DOHH2 (cell line): ENCODE measurements at regions not wholly inside any gene's neighbourhood (a gene's known extent, or its start where the extent isn't known, plus 50 kb on each side); places are given as distances from the start of the nearest gene placed in this dataset.

Experiments used
- H3F3A ChIP-seq: fragments of 200-600 bp; sonication (generic), shearing (Covaris generic); 2 replicates; pipeline ENCODE4 v1.6.0; 2016; ENCODE audit warnings: antibody characterized with exemption, mild to moderate bottlenecking; ENCODE audit not compliant: control insufficient read depth, insufficient read depth
- H3K27ac ChIP-seq: fragments of 200-600 bp; sonication (generic); 2 replicates; pipeline ENCODE4 v1.5.1; 2014; ENCODE audit warnings: low read depth, mild to moderate bottlenecking, low read length, moderate library complexity
- H3K27me3 ChIP-seq: fragments of 200-600 bp; sonication (generic); 2 replicates; pipeline ENCODE4 v1.6.1; 2014; ENCODE audit warnings: mild to moderate bottlenecking, low read length, mixed read lengths; ENCODE audit not compliant: control insufficient read depth
- H3K36me3 ChIP-seq: fragments of 200-600 bp; sonication (generic); 2 replicates; pipeline ENCODE4 v1.6.1; 2014; ENCODE audit warnings: mild to moderate bottlenecking, low read length, moderate library complexity, mixed read lengths; ENCODE audit not compliant: control insufficient read depth
- H3K4me1 ChIP-seq: fragments of 200-600 bp; sonication (generic); 2 replicates; pipeline ENCODE4 v1.6.1; 2014; ENCODE audit warnings: mild to moderate bottlenecking, low read length, mixed read lengths; ENCODE audit not compliant: control insufficient read depth
- H3K4me2 ChIP-seq: fragments of 200-600 bp; sonication (generic); 2 replicates; pipeline ENCODE4 v1.6.0; 2014; ENCODE audit warnings: mild to moderate bottlenecking, low read length, moderate library complexity
- H3K4me3 ChIP-seq: fragments of 200-600 bp; sonication (generic); 2 replicates; pipeline ENCODE4 v1.5.1; 2014; ENCODE audit warnings: mild to moderate bottlenecking, low read length, mixed read lengths
- H3K79me2 ChIP-seq: fragments of 200-600 bp; sonication (generic); 2 replicates; pipeline ENCODE4 v1.6.1; 2014; ENCODE audit warnings: mild to moderate bottlenecking, low read length, mixed read lengths; ENCODE audit not compliant: control insufficient read depth
- H3K9me2 ChIP-seq: fragments of 200-600 bp; sonication (generic); replicated peaks from 2 replicates; pipeline ENCODE4 v1.6.1; 2014; ENCODE audit warnings: mild to moderate bottlenecking, low read length, mixed read lengths; ENCODE audit not compliant: control insufficient read depth
- H3K9me3 ChIP-seq: fragments of 200-600 bp; sonication (generic); 2 replicates; pipeline ENCODE4 v1.6.1; 2014; ENCODE audit warnings: antibody characterized with exemption, low read length, mixed read lengths; ENCODE audit not compliant: control insufficient read depth, insufficient read depth
- H4K20me1 ChIP-seq: fragments of 200-600 bp; sonication (generic); 2 replicates; pipeline ENCODE4 v1.6.0; 2014; ENCODE audit warnings: low read depth, mild to moderate bottlenecking, antibody characterized with exemption, low read length, moderate library complexity; ENCODE audit not compliant: control insufficient read depth, insufficient read depth
- EZH2phosphoT487 ChIP-seq: fragments of 200-600 bp; sonication (generic); IDR thresholded peaks from 2 replicates; pipeline ENCODE4 v1.6.1; 2017; ENCODE audit warnings: borderline replicate concordance, mild to moderate bottlenecking, antibody characterized with exemption, low read length, moderate library complexity, mixed read lengths
- TF ChIP-seq, protein P1 (sequence below): fragments of 200-600 bp; sonication (generic); IDR thresholded peaks from one replicate; pipeline ENCODE4 v1.5.1; 2014; ENCODE audit warnings: antibody characterized with exemption, mild to moderate bottlenecking, low read depth, low read length; ENCODE audit not compliant: poor library complexity, severe bottlenecking

DNA sequence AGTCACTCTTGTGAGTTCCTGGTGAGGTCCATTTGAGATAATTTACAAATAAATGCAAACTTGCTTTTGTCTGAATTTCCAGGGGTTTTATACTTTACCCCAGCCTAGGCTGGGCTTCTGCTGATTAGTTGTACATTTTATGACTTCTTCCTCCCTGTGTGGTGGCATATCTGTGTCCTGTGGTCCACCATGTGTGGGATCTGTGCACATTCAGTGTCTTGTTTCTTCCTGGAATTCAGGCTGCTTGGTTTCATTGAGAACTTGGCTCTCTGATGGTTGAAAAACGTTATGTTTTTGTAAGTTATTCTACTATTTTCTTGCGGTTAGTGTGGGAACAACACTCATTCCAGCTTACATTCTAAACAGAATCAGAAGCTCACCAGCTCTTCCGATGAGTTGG is 523.4 kb upstream of the PFKP start:
- TF ChIP-seq EZH2phosphoT487 = no peak
- TF ChIP-seq, protein P1, sequence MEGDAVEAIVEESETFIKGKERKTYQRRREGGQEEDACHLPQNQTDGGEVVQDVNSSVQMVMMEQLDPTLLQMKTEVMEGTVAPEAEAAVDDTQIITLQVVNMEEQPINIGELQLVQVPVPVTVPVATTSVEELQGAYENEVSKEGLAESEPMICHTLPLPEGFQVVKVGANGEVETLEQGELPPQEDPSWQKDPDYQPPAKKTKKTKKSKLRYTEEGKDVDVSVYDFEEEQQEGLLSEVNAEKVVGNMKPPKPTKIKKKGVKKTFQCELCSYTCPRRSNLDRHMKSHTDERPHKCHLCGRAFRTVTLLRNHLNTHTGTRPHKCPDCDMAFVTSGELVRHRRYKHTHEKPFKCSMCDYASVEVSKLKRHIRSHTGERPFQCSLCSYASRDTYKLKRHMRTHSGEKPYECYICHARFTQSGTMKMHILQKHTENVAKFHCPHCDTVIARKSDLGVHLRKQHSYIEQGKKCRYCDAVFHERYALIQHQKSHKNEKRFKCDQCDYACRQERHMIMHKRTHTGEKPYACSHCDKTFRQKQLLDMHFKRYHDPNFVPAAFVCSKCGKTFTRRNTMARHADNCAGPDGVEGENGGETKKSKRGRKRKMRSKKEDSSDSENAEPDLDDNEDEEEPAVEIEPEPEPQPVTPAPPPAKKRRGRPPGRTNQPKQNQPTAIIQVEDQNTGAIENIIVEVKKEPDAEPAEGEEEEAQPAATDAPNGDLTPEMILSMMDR = no peak
- Histone ChIP-seq H3F3A (no peaks in the 10 kb centered on the region), H4K20me1 (no peaks in the 10 kb centered on the region), H3K9me2 (no peaks in the 10 kb centered on the region), H3K27me3 (no peaks in the 10 kb centered on the region), H3K36me3 (no peaks in the 10 kb centered on the region), H3K4me3 (no peak overlapping the region), H3K4me2 (no peak overlapping the region), H3K9me3 (no peaks in the 10 kb centered on the region), H3K4me1 (no peaks in the 10 kb centered on the region), H3K79me2 (no peaks in the 10 kb centered on the region), H3K27ac (no peak overlapping the region)

DNA sequence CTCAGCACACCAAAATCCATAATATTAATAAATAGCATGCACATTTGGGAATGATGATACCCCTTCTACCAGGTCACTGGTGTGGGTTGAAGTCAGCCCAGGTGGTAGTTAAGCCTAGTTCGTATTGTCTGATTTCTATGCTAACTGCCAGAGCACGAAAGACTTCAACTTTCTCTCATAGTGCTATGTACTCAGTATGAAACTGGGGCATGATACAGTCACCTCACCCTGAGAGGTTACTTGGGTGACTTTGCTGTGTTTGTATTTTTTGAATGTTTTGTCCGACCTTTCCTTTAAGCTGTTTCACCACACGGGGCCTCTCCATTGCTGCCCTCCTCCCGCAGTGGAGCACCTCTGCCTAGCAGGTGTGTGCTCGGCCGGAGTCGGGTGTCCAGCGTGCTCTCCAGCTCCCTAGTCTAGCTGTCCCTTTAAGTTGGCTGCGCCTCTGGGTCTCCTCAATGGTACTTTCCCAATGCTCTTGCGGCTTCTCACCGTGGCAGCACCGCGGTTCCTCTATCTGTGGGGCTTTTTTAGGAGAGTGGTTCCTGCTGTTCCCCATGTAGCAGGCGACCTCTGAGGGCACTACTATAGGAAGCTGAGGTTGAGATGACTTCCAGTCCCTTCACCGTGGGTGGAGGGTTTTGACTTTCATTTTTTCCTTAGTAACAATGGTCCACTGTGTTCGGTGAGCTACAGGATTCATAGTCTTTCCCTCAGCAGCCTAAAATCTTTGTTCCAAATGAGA is 524.0 kb upstream of the PFKP start:
- Histone ChIP-seq H4K20me1 (no peaks in the 10 kb centered on the region), H3K79me2 (no peaks in the 10 kb centered on the region), H3K4me3 (no peak overlapping the region), H3K27me3 (no peaks in the 10 kb centered on the region), H3K9me3 (no peaks in the 10 kb centered on the region), H3F3A (no peaks in the 10 kb centered on the region), H3K27ac (no peak overlapping the region), H3K4me2 (no peak overlapping the region), H3K9me2 (no peaks in the 10 kb centered on the region), H3K4me1 (no peaks in the 10 kb centered on the region), H3K36me3 (no peaks in the 10 kb centered on the region)
- TF ChIP-seq EZH2phosphoT487 = no peak
- TF ChIP-seq, protein P1 = no peak

DNA sequence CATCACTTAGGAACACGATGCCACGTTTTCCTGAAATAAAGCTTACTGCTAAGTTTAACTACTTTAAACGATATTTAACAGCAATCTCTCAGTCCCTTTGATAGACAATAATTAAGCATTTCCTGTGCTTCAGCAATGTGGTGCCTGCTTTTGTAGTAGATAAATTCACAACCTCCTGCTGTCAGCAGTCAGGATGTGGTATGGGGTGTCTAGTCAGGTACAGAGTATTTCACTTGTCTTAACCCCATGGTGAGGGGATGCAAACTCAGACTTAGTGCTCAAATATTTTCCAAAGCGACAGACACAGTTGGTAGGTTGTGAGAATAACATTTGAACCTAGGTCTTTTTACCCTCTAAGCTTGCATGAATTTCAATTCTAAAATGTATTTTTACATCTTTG is 526.2 kb upstream of the PFKP start:
- no peaks in the 10 kb centered on the region for H3K27me3 ChIP-seq
- H3K4me2 ChIP-seq = no peak overlapping the region

More for the DNA sequence above, 526.2 kb upstream of the PFKP start:
- H3K36me3 ChIP-seq = no peaks in the 10 kb centered on the region
- H3F3A ChIP-seq = no peaks in the 10 kb centered on the region
- H3K4me1 ChIP-seq = no peaks in the 10 kb centered on the region
- no peaks in the 10 kb centered on the region for H4K20me1 ChIP-seq
- no peaks in the 10 kb centered on the region for H3K9me3 ChIP-seq
- no peaks in the 10 kb centered on the region for H3K9me2 ChIP-seq
- TF ChIP-seq EZH2phosphoT487 = no peak
- TF ChIP-seq, protein P1 = no peak
- no peak overlapping the region for H3K27ac ChIP-seq
- H3K79me2 ChIP-seq = no peaks in the 10 kb centered on the region
- no peak overlapping the region for H3K4me3 ChIP-seq
